Heart left ventricle (tissue), 16 donors: ENCODE measurements at regions not wholly inside any gene's neighbourhood (a gene's known extent, or its start where the extent isn't known, plus 50 kb on each side); places are given as distances from the start of the nearest gene placed in this dataset.

Experiments
- ATAC-seq, 4 donors: fragments of 200-7000 bp; cut with Tn5 transposase; one replicate each; pipeline ENCODE4 v1.9.1; 2020 to 2022; ENCODE audit warnings: moderate library complexity in 4 of 4, mild to moderate bottlenecking in 3 of 4, moderate number of reproducible peaks in 1 of 4
- DNase-seq, 5 donors: peaks; one replicate each; pipeline ENCODE4 v3.0.0-alpha.2; 2020
- H3K27ac ChIP-seq, 12 donors: fragments of 200-600 bp; sonication (generic) in 4 of 12; one replicate each; pipeline versions ENCODE4 v1.5.0 to v1.8.0; 2016 to 2022; ENCODE audit warnings: mild to moderate bottlenecking in 2 of 12
- H3K27me3 ChIP-seq, 9 donors: fragments of 200-600 bp; sonication (generic) in 2 of 9; one replicate each; pipeline versions ENCODE4 v1.5.1 to v1.8.0; 2016 to 2022; ENCODE audit warnings: mild to moderate bottlenecking in 3 of 9
- H3K36me3 ChIP-seq, 9 donors: fragments of 200-600 bp; sonication (generic) in 2 of 9; one replicate each; pipeline versions ENCODE4 v1.5.0 to v1.8.0; 2018 to 2022; ENCODE audit warnings: mild to moderate bottlenecking in 2 of 9
- H3K4me1 ChIP-seq, 12 donors: fragments of 200-600 bp; sonication (generic) in 4 of 12; one replicate each; pipeline versions ENCODE4 v1.5.0 to v1.8.0; 2016 to 2022; ENCODE audit warnings: mild to moderate bottlenecking in 3 of 12
- H3K4me3 ChIP-seq, 12 donors: fragments of 200-600 bp; sonication (generic) in 4 of 12; one replicate each; pipeline versions ENCODE4 v1.5.0 to v1.8.0; 2017 to 2022; ENCODE audit warnings: mild to moderate bottlenecking in 9 of 12, moderate library complexity in 4 of 12
- H3K9me3 ChIP-seq, 12 donors: fragments of 200-600 bp; sonication (generic) in 4 of 12; one replicate each; pipeline versions ENCODE4 v1.5.0 to v1.8.0; 2016 to 2022; ENCODE audit warnings: mild to moderate bottlenecking in 1 of 12
- CTCF ChIP-seq, 12 donors: fragments of 200-600 bp; sonication (generic) in 4 of 12; IDR thresholded peaks; one replicate each; pipeline versions ENCODE4 v1.5.0 to v1.8.0; 2018 to 2022; ENCODE audit warnings: antibody characterized with exemption in 12 of 12, mild to moderate bottlenecking in 5 of 12
- POLR2A ChIP-seq, 2 donors: fragments of 450-650 bp; IDR thresholded peaks; one replicate each; pipeline ENCODE4 v1.6.1; 2017; ENCODE audit warnings: antibody characterized with exemption in 2 of 2, mild to moderate bottlenecking in 2 of 2, moderate library complexity in 2 of 2
- WGBS, 4 donors: extraction: QIAGEN DNeasy Blood & Tissue Kit in 2 of 4; methylation state at CpG; one replicate each; pipeline versions ENCODE4 v1.1.5 to v1.1.7; 2013 to 2018; 5-methylcytosine and 5-hydroxymethylcytosine counted together
- intact Hi-C, 10 donors: fragments of 100-400 bp; cut with DNase I; formaldehyde crosslinking; loops; one replicate each; pipeline versions ENCODE4 v1.11.1 to v1.14.2; 2022
- donor health status: ischemic (EF 13 %, LVEDD 7.1; RV severe dilation, severe dysfunction).
- donor health status: healthy with polysubstance abuse.
- donor health status: DM: no; HTN: yes; CAD: no.
- donor health status: DM: no; HTN: no; CAD: no.
- donor health status: ischemic (EF 25% LVEDD 6.9; RV normal size, moderate dysfunction).
- donor health status: ischemic (EF 25% LVEDD 5.7; RV mildly dilated, moderate dysfunction).
- donor health status: healthy.
- donor health status: DM: yes; HTN: yes; CAD: no.
- donor health status: ischemic (EF 35%, LVEDD 5.7; RV mildly dilated, moderate dysfunction).
- donor health status: nonischemic (EF 11% LVEDD 7.7; RV severe dilation, severe dysfunction).
- donor health status: DM: yes; HTN: yes; CAD: no.
- donor health status: PGD.
- donor health status: ischemic (EF 29% LVEDD 5.4; RV normal size, mild dysfunction).
- donor health status: nonischemic (EF 23%, LVEDD 6.1; RV moderate dilation, normal function).

DNA sequence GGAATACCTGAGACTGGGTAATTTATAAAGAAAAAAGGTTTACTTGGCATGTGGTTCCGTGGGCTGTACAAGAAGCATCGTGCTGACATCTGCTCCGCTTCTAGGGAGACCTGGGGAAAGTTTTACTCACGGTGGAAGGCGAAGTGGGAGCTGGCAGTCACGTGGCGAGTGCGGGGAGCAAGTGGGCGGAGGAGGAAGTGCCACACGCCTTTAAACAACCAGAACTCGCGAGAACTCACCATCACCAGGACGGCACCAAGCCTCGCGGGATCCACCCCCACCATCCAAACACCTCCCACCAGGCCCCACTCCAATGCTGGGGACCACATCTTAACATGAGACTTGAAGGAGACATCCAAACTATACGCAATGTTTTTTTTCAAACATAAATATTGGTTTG is 406.2 kb upstream of the IRX4 start:
- TF ChIP-seq CTCF (IDR thresholded peaks at IDR 0.05) (no peak), POLR2A (IDR thresholded peaks at IDR 0.05) (no peak)
- intact Hi-C loops = no loop called here
- H3K36me3 ChIP-seq = no peaks in the 10 kb centered on the region
- ATAC-seq (no peak), DNase-seq (no peak)
- WGBS, 4 donors = 79 to 92% (median 81%) methylated on average over 15 to 16 of the region's 16 CpGs
- no peaks in the 10 kb centered on the region for H3K4me1 ChIP-seq
- H3K4me3 ChIP-seq = no peak overlapping the region
- no peak overlapping the region for H3K27ac ChIP-seq
- no peaks in the 10 kb centered on the region for H3K27me3 ChIP-seq
- H3K9me3 ChIP-seq = no peaks in the 10 kb centered on the region

DNA sequence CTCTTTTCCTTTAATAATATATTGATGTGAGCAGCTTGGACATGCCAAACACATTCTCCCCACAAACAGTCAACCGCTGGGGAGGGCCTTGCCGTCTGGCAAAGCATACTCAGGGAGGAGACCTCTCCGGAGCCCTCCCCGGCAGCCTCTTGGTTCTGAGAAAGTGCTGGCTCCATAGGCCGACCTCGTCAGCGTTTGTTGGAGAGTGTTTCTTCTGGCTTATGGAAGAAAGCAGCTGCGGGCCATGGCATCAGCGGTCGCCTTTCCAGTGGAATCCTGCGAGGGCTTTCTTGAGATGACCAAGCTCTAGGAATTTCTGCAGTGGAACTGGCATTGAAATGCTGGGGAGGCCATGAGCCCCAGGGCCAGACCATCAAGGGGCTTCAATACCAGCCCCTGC is 405.7 kb upstream of the IRX4 start:
- DNase-seq (no peak), ATAC-seq (no peak)
- intact Hi-C loops = no loop called here
- H3K4me3 ChIP-seq = no peak overlapping the region
- no peaks in the 10 kb centered on the region for H3K4me1 ChIP-seq
- no peaks in the 10 kb centered on the region for H3K27me3 ChIP-seq
- H3K36me3 ChIP-seq = no peaks in the 10 kb centered on the region
- TF ChIP-seq CTCF (IDR thresholded peaks at IDR 0.05) = no peak
- TF ChIP-seq POLR2A (IDR thresholded peaks at IDR 0.05) = no peak
- WGBS, 4 donors = 88 to 93% (median 91%) methylated on average over 8 to 11 of the region's 11 CpGs
- no peaks in the 10 kb centered on the region for H3K9me3 ChIP-seq
- no peak overlapping the region for H3K27ac ChIP-seq

DNA sequence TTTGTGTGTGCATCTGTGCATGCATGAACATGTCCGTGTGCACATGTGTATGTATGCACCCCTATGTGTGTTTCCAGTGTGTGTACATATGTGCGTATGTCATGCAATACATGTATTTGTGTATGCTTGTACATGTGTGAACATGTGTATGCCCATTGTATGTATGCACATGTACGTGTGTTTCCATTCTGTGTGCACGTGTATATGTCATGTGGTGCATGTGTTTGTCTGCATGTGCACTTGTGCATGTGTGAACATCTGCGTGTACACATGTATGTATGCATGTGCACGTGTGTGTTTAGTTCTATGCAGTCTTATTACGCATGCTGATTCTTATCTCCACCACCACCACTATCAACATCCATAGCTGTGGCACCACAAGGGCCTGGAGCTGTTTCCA is 403.5 kb upstream of the IRX4 start:
- intact Hi-C loops = no loop called here
- no peak for TF ChIP-seq POLR2A (IDR thresholded peaks at IDR 0.05)
- TF ChIP-seq CTCF (IDR thresholded peaks at IDR 0.05) = no peak
- no peak overlapping the region for H3K4me3 ChIP-seq
- H3K4me1 ChIP-seq = no peaks in the 10 kb centered on the region
- 77 to 86% (median 81%) methylated on average over 7 of the region's 7 CpGs for WGBS, 4 donors
- no peak for ATAC-seq
- H3K36me3 ChIP-seq = no peaks in the 10 kb centered on the region
- DNase-seq = no peak
- H3K27me3 ChIP-seq = no peaks in the 10 kb centered on the region
- H3K27ac ChIP-seq = no peak overlapping the region
- no peaks in the 10 kb centered on the region for H3K9me3 ChIP-seq

- DNase-seq (no peak), ATAC-seq (no peak)
- intact Hi-C loops = no loop called here
- 85 to 87% (median 86%) methylated on average over 7 to 8 of the region's 8 CpGs for WGBS, 4 donors
- TF ChIP-seq POLR2A (IDR thresholded peaks at IDR 0.05) (no peak), CTCF (IDR thresholded peaks at IDR 0.05) (no peak)
- Histone ChIP-seq H3K4me1 (no peaks in the 10 kb centered on the region), H3K27ac (no peak overlapping the region), H3K9me3 (no peaks in the 10 kb centered on the region), H3K27me3 (no peaks in the 10 kb centered on the region), H3K4me3 (no peak overlapping the region), H3K36me3 (no peaks in the 10 kb centered on the region)
These were observed 402.0 kb upstream of the IRX4 start for GRCh38 chr5:2284678-2285077.
